IPS DF 6.9 (cell line): ENCODE measurements at regions not wholly inside any gene's neighbourhood (a gene's known extent, or its start where the extent isn't known, plus 50 kb on each side); places are given as distances from the start of the nearest gene placed in this dataset.

Experiments used
- DNase-seq: peaks from one replicate; pipeline ENCODE4 v3.0.0-alpha.2; 2013; ENCODE audit warnings: low read depth, low spot score
- H3K27ac ChIP-seq: one replicate; pipeline ENCODE4 v1.5.1; 2013; ENCODE audit warnings: low read length, control low read depth
- H3K27me3 ChIP-seq: 2 replicates; pipeline ENCODE4 v1.6.1; 2013; ENCODE audit warnings: mild to moderate bottlenecking, low read length; ENCODE audit not compliant: control insufficient read depth, insufficient read depth
- H3K36me3 ChIP-seq: 2 replicates; pipeline ENCODE4 v1.6.1; 2013; ENCODE audit warnings: low read length; ENCODE audit not compliant: control insufficient read depth, insufficient read depth
- H3K4me1 ChIP-seq: 2 replicates; pipeline ENCODE4 v1.6.1; 2013; ENCODE audit warnings: low read length; ENCODE audit not compliant: control insufficient read depth, insufficient read depth
- H3K4me3 ChIP-seq: 2 replicates; pipeline ENCODE4 v1.5.1; 2013; ENCODE audit warnings: mild to moderate bottlenecking, low read length
- H3K9me3 ChIP-seq: 2 replicates; pipeline ENCODE4 v1.6.1; 2013; ENCODE audit warnings: low read length, inconsistent platforms; ENCODE audit not compliant: control insufficient read depth, insufficient read depth
- WGBS: extraction: QIAGEN DNeasy Blood & Tissue Kit; methylation state at CpG from one replicate; pipeline ENCODE4 v1.1.7; 2013; ENCODE audit warnings: mixed read lengths, missing lambda C conversion rate; ENCODE audit not compliant: insufficient read length, insufficient coverage; 5-methylcytosine and 5-hydroxymethylcytosine counted together

DNA sequence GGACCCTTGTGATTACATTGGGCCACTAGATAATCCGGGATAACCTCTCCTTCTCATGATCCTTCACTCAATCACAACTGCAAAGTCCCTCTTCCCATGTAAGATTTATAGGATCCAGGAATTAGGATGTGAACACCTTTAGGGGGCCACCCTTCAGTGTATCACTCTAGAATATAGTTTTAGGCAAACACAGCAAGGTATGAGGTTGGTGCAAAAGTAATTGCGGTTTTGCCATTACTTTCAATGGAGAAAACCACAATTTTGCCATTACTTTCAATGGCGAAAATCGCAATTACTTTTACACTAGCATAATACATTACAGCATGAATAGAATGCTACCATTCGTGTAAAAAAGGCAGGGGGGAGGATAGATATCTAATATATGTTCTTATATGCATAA is 104.0 kb downstream of the BAMBI start:
- no peak for DNase-seq
- H3K36me3 ChIP-seq, result no peaks in the 10 kb centered on the region
- no peak overlapping the region for H3K27ac ChIP-seq
- no peaks in the 10 kb centered on the region for H3K9me3 ChIP-seq
- H3K4me3 ChIP-seq, result no peak overlapping the region
- WGBS, result no CpG with 5 or more reads among the region's 5 CpGs
- H3K4me1 ChIP-seq, result no peaks in the 10 kb centered on the region
- H3K27me3 ChIP-seq, result no peaks in the 10 kb centered on the region

DNA sequence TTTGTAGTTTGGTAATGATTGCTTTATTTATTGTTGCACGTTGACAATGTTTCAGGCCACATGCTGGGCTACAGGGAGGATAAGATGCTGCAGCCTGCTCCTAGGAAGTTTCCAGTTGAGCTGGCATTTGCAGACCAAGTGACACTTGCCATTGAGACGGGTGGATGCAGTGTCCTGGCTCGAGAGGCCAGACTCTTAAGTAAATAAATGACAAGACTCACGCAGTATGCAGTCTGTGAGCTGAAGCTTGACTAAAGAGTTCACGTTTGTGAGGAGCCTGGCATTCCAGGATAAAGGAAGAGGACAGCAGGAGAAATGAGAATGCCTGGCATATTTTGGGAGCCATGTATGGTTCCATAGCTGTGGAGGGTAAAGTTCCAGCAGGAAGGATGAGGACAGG is 105.8 kb downstream of the BAMBI start:
- no CpG with 5 or more reads among the region's 5 CpGs for WGBS
- H3K36me3 ChIP-seq, result no peaks in the 10 kb centered on the region
- no peak overlapping the region for H3K4me3 ChIP-seq
- H3K27me3 ChIP-seq, result no peaks in the 10 kb centered on the region
- no peaks in the 10 kb centered on the region for H3K9me3 ChIP-seq
- no peak overlapping the region for H3K27ac ChIP-seq
- no peak for DNase-seq
- H3K4me1 ChIP-seq, result no peaks in the 10 kb centered on the region

DNA sequence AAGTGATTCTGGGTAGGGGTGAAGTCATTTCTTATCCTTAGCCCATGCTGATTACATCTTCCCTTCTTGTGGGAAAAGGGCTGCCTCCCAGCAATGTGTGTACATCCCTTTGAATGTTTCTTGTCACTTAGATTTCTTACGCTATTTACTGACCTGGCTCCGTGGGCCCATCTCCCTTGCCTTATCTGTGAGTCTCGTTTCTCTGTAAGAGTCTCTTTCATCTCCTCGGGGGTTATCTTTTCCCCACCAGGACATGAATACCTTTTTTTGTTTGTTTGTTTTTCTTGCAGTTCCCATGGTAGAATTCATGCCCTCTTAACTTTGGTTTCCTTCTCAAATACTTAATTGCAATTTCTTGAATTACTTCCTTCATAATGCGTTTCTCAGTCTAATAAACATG is 107.7 kb downstream of the BAMBI start:
- H3K27me3 ChIP-seq, result no peaks in the 10 kb centered on the region
- H3K27ac ChIP-seq, result no peak overlapping the region
- H3K4me3 ChIP-seq, result no peak overlapping the region
- H3K4me1 ChIP-seq, result no peaks in the 10 kb centered on the region
- H3K36me3 ChIP-seq, result no peaks in the 10 kb centered on the region
- no peak for DNase-seq
- WGBS, result no CpG with 5 or more reads among the region's 5 CpGs
- H3K9me3 ChIP-seq, result no peaks in the 10 kb centered on the region

DNA sequence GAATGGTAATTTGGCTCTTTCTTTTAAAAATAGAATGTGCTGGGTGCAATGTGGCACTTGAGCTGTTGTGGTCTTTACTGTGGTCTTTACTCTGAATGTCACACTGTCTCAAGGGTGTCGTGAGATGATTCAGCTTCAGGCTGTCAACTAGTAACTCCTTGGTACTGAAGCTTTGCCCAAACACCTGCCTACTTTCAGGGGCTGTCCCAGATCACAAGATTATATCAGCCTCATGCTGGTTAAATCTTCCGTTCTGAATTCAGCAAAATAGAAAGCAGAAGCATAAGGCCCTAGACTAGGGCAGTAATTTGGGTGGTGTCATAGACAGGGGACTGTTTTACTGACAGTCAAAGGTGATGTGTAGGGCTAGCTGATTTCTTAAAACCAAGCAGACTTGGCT is 110.9 kb downstream of the BAMBI start:
- H3K4me1 ChIP-seq, result no peaks in the 10 kb centered on the region
- WGBS, result no CpG with 5 or more reads among the region's 2 CpGs
- H3K36me3 ChIP-seq, result no peaks in the 10 kb centered on the region
- no peak overlapping the region for H3K27ac ChIP-seq
- H3K9me3 ChIP-seq, result no peaks in the 10 kb centered on the region
- H3K4me3 ChIP-seq, result no peak overlapping the region
- no peaks in the 10 kb centered on the region for H3K27me3 ChIP-seq
- no peak for DNase-seq

GRCh38 chr10:28788762-28789161 is 111.4 kb downstream of the BAMBI start:
- no peaks in the 10 kb centered on the region for H3K9me3 ChIP-seq
- no peak overlapping the region for H3K27ac ChIP-seq
- H3K4me1 ChIP-seq, result no peaks in the 10 kb centered on the region
- DNase-seq, result no peak
- WGBS, result no CpG with 5 or more reads among the region's 5 CpGs
- no peaks in the 10 kb centered on the region for H3K36me3 ChIP-seq
- no peak overlapping the region for H3K4me3 ChIP-seq
- H3K27me3 ChIP-seq, result no peaks in the 10 kb centered on the region

- no peak overlapping the region for H3K27ac ChIP-seq
- no peaks in the 10 kb centered on the region for H3K9me3 ChIP-seq
- H3K27me3 ChIP-seq, result no peaks in the 10 kb centered on the region
- H3K36me3 ChIP-seq, result no peaks in the 10 kb centered on the region
- H3K4me1 ChIP-seq, result no peaks in the 10 kb centered on the region
- DNase-seq, result no peak
- H3K4me3 ChIP-seq, result no peak overlapping the region
- WGBS, result no CpG with 5 or more reads among the region's 8 CpGs
Observed at GRCh38 chr10:28790146-28790545, 112.8 kb downstream of the BAMBI start.

GRCh38 chr10:28793482-28793881 is 116.2 kb downstream of the BAMBI start:
- Histone ChIP-seq H3K4me3 (no peak overlapping the region), H3K4me1 (no peaks in the 10 kb centered on the region), H3K27ac (no peak overlapping the region), H3K27me3 (no peaks in the 10 kb centered on the region), H3K36me3 (no peaks in the 10 kb centered on the region), H3K9me3 (no peaks in the 10 kb centered on the region)
- no peak for DNase-seq
- WGBS, result no CpG with 5 or more reads among the region's 3 CpGs

DNA sequence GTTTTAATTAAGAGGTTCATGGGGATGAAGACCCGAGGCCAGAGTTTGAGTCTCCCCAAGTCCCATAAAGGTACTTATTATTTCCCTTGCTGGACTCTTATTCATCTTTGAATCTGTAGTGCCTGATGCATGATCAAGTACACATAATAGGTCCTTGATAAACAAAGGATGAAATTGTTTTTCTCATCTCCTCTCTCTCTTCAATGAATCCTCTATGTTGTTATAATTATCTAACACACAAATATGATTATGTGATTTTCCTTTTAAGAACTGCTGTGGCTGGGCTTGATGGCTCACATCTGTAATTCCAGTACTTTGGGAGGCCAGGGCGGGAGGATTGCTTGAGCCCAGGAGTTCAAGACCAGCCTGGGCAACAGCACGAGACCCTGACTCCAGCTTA is 117.7 kb downstream of the BAMBI start:
- no CpG with 5 or more reads among the region's 3 CpGs for WGBS
- Histone ChIP-seq H3K4me3 (no peak overlapping the region), H3K27ac (no peak overlapping the region), H3K4me1 (no peaks in the 10 kb centered on the region), H3K9me3 (no peaks in the 10 kb centered on the region), H3K36me3 (no peaks in the 10 kb centered on the region), H3K27me3 (no peaks in the 10 kb centered on the region)
- no peak for DNase-seq

- H3K36me3 ChIP-seq, result no peaks in the 10 kb centered on the region
- H3K27me3 ChIP-seq, result no peaks in the 10 kb centered on the region
- H3K9me3 ChIP-seq, result no peaks in the 10 kb centered on the region
- no peak overlapping the region for H3K27ac ChIP-seq
- no CpG with 5 or more reads among the region's 23 CpGs for WGBS
- no peak for DNase-seq
- H3K4me3 ChIP-seq, result no peak overlapping the region
- no peaks in the 10 kb centered on the region for H3K4me1 ChIP-seq
Observed at GRCh38 chr10:28796606-28797512, 119.5 kb downstream of the BAMBI start.

DNA sequence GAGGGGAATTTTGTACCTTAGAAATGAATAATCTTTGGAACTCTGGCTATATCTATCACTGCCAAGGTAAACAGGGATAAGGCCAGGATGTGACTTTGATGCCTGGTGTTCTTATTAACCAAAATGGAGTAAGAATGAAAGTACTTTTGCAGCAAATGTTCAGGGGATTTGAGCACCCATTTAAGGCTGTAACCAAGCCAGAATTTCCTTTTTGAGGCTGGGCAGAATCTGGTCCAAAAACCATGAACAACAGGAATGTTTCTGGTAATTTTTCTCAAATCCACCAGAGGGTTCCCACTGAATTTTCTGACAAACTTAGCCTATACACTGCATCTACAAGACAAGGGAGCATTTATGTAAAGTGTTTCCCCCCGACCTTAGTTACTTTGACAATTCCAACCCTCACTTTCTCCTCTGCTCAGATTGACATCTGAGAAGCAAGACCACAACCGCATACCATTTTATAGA is 120.6 kb downstream of the BAMBI start:
- no peak overlapping the region for H3K4me3 ChIP-seq
- no peaks in the 10 kb centered on the region for H3K36me3 ChIP-seq
- no peak overlapping the region for H3K27ac ChIP-seq
- no peaks in the 10 kb centered on the region for H3K4me1 ChIP-seq
- WGBS, result no CpG with 5 or more reads among the region's 2 CpGs
- H3K27me3 ChIP-seq, result no peaks in the 10 kb centered on the region
- DNase-seq, result no peak
- no peaks in the 10 kb centered on the region for H3K9me3 ChIP-seq

GRCh38 chr10:28798428-28798955 is 121.2 kb downstream of the BAMBI start:
- Histone ChIP-seq H3K27ac (no peak overlapping the region), H3K9me3 (no peaks in the 10 kb centered on the region), H3K27me3 (no peaks in the 10 kb centered on the region), H3K36me3 (no peaks in the 10 kb centered on the region), H3K4me3 (no peak overlapping the region), H3K4me1 (no peaks in the 10 kb centered on the region)
- no CpG with 5 or more reads among the region's 4 CpGs for WGBS
- no peak for DNase-seq
